ENCODE measurements at regions not wholly inside any gene's neighbourhood (a gene's known extent, or its start where the extent isn't known, plus 50 kb on each side); places are given as distances from the start of the nearest gene placed in this dataset.

DNA sequence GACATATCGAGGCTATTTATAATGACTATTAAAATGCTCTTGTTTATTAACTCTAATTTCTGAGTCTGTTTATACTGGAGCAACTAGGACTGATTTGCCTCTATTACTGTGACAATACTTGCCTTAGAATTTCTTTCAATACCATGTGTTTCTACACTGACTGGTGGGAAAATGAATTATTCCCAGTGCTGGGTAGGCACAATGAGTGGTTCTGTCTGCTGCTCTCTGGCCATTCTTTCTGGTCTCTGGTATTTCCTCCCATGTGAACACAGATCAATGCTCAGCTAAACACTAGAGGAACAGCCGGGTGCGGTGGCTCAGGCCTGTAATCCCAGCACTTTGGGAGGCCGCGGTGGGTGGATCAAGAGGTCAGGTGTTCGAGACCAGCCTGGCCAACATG is 390.5 kb downstream of the PRDM2 start:
- ATAC-seq (no peak), DNase-seq (ENCODE audit: low spot score) (no peak)
- CTCF ChIA-PET = no interaction called here
- Mint-ChIP-seq H3K27ac (no peak overlapping the region), H3K4me1 (no peaks in the 10 kb centered on the region), H3K27me3 (ENCODE audit: low read depth) (peaks cover 8% of the 10 kb centered on the region), H3K36me3 (peaks cover 12% of the 10 kb centered on the region), H3K4me3 (no peak overlapping the region), H3K9me3 (peaks cover 27% of the 10 kb centered on the region)
- TF ChIP-seq, protein P1, sequence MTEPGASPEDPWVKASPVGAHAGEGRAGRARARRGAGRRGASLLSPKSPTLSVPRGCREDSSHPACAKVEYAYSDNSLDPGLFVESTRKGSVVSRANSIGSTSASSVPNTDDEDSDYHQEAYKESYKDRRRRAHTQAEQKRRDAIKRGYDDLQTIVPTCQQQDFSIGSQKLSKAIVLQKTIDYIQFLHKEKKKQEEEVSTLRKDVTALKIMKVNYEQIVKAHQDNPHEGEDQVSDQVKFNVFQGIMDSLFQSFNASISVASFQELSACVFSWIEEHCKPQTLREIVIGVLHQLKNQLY (CRISPR knock-in tag; IDR thresholded peaks at IDR 0.05) = no peak
- TF ChIP-seq KAT7 (CRISPR knock-in tag; IDR thresholded peaks at IDR 0.05; ENCODE audit: borderline replicate concordance) (no peak), ELF4 (CRISPR knock-in tag; IDR thresholded peaks at IDR 0.05; ENCODE audit: low read depth) (no peak), JUN (CRISPR knock-in tag; IDR thresholded peaks at IDR 0.05) (no peak), ZNF317 (CRISPR knock-in tag; IDR thresholded peaks at IDR 0.05; ENCODE audit: borderline replicate concordance, low read depth) (no peak), NFATC4 (CRISPR knock-in tag; IDR thresholded peaks at IDR 0.05) (no peak), ERG (CRISPR knock-in tag; IDR thresholded peaks at IDR 0.05) (no peak), ETV6 (CRISPR knock-in tag; IDR thresholded peaks at IDR 0.05) (no peak), STAT6 (CRISPR knock-in tag; conservative IDR thresholded peaks at IDR 0.05; ENCODE audit: low read depth) (no peak), CREM (CRISPR knock-in tag; IDR thresholded peaks at IDR 0.05) (no peak), ZNF532 (CRISPR knock-in tag; IDR thresholded peaks at IDR 0.05; ENCODE audit: borderline replicate concordance) (no peak), NR1H2 (CRISPR knock-in tag; IDR thresholded peaks at IDR 0.05) (no peak)
- TF ChIP-seq, protein P2, sequence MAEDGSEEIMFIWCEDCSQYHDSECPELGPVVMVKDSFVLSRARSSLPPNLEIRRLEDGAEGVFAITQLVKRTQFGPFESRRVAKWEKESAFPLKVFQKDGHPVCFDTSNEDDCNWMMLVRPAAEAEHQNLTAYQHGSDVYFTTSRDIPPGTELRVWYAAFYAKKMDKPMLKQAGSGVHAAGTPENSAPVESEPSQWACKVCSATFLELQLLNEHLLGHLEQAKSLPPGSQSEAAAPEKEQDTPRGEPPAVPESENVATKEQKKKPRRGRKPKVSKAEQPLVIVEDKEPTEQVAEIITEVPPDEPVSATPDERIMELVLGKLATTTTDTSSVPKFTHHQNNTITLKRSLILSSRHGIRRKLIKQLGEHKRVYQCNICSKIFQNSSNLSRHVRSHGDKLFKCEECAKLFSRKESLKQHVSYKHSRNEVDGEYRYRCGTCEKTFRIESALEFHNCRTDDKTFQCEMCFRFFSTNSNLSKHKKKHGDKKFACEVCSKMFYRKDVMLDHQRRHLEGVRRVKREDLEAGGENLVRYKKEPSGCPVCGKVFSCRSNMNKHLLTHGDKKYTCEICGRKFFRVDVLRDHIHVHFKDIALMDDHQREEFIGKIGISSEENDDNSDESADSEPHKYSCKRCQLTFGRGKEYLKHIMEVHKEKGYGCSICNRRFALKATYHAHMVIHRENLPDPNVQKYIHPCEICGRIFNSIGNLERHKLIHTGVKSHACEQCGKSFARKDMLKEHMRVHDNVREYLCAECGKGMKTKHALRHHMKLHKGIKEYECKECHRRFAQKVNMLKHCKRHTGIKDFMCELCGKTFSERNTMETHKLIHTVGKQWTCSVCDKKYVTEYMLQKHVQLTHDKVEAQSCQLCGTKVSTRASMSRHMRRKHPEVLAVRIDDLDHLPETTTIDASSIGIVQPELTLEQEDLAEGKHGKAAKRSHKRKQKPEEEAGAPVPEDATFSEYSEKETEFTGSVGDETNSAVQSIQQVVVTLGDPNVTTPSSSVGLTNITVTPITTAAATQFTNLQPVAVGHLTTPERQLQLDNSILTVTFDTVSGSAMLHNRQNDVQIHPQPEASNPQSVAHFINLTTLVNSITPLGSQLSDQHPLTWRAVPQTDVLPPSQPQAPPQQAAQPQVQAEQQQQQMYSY (CRISPR knock-in tag; IDR thresholded peaks at IDR 0.05) = no peak
- POLR2A ChIA-PET = no interaction called here
